GM12865 (cell line): ENCODE measurements at regions not wholly inside any gene's neighbourhood (a gene's known extent, or its start where the extent isn't known, plus 50 kb on each side); places are given as distances from the start of the nearest gene placed in this dataset.

ENCODE experiments used
- DNase-seq: peaks from one replicate; pipeline ENCODE4 v3.0.0; 2010; ENCODE audit warnings: low read depth
- H3K4me3 ChIP-seq: 2 replicates; pipeline ENCODE4 v1.5.1; 2011; ENCODE audit warnings: mild to moderate bottlenecking, low read depth, low read length, control low read depth
- CTCF ChIP-seq: IDR thresholded peaks from 2 replicates; pipeline ENCODE4 v1.5.1; 2011; ENCODE audit warnings: low read length, control low read depth, low read depth, inconsistent platforms; ENCODE audit not compliant: insufficient read depth; ENCODE audit errors: missing control alignments

- DNase-seq = no peak
- no peak overlapping the region for H3K4me3 ChIP-seq
- TF ChIP-seq CTCF = no peak
Observed at GRCh38 chr6:16850681-16851026, 89.4 kb upstream of the ATXN1 start.

GRCh38 chr6:16849988-16850680 is 88.9 kb upstream of the ATXN1 start:
- no peak for DNase-seq
- no peak overlapping the region for H3K4me3 ChIP-seq
- TF ChIP-seq CTCF = no peak

GRCh38 chr6:16849280-16849987 is 88.2 kb upstream of the ATXN1 start:
- no peak overlapping the region for H3K4me3 ChIP-seq
- no peak for TF ChIP-seq CTCF
- DNase-seq = no peak

- DNase-seq = no peak
Observed at GRCh38 chr6:16846399-16846778, 85.1 kb upstream of the ATXN1 start.

GRCh38 chr6:16844183-16844582 is 82.9 kb upstream of the ATXN1 start:
- no peak overlapping the region for H3K4me3 ChIP-seq
- no peak for DNase-seq
- TF ChIP-seq CTCF = no peak

More at GRCh38 chr6:16846399-16846778, 85.1 kb upstream of the ATXN1 start:
- no peak for TF ChIP-seq CTCF
- H3K4me3 ChIP-seq = no peak overlapping the region

- no peak for TF ChIP-seq CTCF
- DNase-seq = no peak
- no peak overlapping the region for H3K4me3 ChIP-seq
Observed at GRCh38 chr6:16842676-16843075, 81.4 kb upstream of the ATXN1 start.

- no peak for DNase-seq
- no peak for TF ChIP-seq CTCF
- no peak overlapping the region for H3K4me3 ChIP-seq
Observed at GRCh38 chr6:16841241-16841640, 80.0 kb upstream of the ATXN1 start.
